COLO829 (cell line): ENCODE measurements at regions not wholly inside any gene's neighbourhood (a gene's known extent, or its start where the extent isn't known, plus 50 kb on each side); places are given as distances from the start of the nearest gene placed in this dataset.

Experiments used
- DNase-seq: peaks from one replicate; pipeline ENCODE4 v3.0.0; 2012; ENCODE audit warnings: low spot score

GRCh38 chr22:27123880-27124279 is 466.5 kb downstream of the MIAT start:
- DNase-seq = no peak

- no peak for DNase-seq
Measured at GRCh38 chr22:27124351-27124966, 467.1 kb downstream of the MIAT start.

GRCh38 chr22:27125539-27125938 is 468.2 kb downstream of the MIAT start:
- no peak for DNase-seq

DNA sequence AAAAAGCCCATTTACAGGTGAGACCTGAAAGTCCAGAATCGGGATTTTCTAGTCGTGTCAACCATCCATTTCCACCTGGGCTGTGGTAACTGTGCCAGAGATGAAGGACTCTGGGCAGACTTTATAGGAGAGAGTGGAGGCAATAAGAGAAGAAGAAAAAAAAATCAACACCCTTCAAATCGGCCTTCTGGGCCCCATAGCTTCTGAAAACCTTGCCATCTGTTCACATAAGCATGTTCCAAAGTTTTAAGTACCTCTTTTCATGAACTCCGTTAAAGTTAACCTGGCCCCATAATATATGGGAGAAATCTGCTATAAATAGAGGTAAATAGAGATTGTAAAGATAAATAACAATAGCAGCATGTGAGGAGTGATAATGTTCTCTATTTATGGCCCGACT is 470.5 kb downstream of the MIAT start:
- no peak for DNase-seq

DNA sequence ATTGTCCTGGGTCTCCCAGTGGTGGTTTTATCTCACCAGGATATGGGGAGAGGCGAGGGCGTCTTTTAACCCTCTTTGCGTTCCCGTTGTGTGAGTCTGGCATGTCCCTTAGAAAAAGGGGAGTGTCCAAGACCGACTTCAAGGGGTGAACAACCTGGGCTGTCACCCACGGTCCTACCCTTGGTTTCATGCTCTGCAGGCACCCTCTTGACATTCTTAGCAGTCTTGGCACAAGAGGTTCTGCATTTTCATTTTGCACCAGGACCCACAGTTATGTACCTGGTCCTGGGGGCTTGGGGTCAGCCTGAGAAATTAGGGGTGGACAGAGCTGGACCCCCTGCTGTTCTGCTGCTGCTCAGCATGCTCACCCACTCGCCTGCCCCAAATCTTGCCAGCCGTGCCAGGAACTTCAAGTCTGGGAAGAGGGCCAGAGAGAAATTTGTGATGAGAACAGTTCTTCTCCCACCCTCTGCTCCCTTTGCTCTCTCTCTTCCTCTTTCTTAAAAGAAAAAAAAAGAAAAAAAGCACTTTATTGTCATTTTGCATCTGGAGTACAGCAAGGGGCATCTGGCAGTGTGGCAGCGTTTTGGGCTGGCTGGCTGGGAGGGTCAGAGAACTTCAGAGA is 471.2 kb downstream of the MIAT start:
- no peak for DNase-seq

DNA sequence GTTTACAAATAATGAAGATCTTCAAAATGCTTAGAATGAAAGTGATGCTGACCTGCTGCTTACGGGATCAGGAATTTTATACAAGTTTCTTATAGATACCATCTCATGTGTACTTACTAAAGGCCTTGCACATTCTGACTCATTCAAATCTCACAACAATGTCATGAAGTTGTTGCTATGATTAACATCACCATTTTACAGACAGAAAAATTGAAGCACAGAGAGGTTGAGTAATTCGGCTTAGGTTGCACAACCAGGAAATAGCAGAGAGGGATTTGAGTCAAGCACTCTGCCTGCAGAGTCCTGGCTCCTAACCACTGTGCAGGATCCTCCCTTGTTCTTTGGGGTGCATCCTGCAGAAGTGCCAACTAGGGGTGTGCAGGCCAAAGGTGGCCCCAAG is 471.9 kb downstream of the MIAT start:
- DNase-seq = no peak

DNA sequence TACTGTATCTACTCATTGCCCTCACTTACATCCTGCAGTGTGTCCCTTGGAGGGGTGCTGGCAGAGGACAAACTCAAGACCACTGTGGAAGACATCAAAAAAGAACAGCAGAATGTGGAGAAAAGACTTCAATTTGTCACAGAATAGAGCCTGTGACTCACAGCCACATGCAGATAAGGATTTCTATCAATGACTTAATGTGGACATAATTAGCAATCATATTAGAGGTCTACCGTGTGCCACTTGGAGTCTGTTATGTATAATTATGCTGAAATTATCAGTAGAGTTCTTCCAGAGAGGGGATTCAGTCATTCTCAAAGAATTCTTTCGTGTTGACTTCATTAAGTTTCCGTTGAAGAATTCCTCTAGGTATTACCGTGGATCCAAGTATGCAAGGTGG is 473.5 kb downstream of the MIAT start:
- DNase-seq = no peak

GRCh38 chr22:27131346-27131745 is 474.0 kb downstream of the MIAT start:
- DNase-seq = no peak

DNA sequence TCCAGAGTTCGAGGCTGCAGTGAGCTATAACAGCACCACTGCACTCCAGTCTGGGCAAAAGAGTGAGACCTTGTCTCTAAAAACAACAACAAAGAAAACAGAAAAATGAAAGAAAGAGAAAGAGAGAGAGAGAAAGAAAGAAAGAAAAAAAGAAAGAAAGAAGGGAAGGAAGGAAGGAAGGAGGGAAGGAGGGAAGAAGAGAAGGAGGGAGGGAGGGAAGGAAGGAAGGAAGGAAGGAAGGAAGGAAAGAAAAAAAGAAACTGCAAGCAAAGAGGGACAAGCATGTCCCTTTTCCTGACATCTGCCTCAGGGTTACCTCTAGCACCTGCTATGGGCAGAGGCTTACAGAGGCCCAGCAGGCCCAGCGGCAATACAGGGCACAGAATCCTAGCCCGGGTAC is 475.0 kb downstream of the MIAT start:
- no peak for DNase-seq

DNA sequence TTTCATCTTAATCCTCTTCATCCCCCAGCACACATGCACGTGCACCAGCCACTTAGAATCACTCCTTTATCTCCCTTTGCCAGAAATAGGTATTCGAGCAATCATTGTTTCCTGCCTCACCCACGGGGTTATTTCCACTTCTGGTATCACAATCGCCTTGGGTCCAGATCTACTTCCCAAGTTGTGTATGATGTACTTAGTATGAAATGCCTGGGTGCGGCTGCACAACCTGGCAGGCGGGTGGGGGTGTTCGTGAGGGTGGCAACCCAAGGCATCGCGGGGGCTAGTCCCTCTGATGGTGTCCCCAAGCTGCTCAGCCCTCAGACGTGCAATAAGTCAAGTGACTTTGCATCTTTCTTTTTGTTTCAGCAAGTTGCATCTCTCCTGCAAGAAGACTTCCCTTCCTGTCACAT is 475.6 kb downstream of the MIAT start:
- DNase-seq = no peak

- DNase-seq = no peak
Measured at GRCh38 chr22:27133681-27134314, 476.4 kb downstream of the MIAT start.

- no peak for DNase-seq
Measured at GRCh38 chr22:27134315-27134701, 476.9 kb downstream of the MIAT start.

DNA sequence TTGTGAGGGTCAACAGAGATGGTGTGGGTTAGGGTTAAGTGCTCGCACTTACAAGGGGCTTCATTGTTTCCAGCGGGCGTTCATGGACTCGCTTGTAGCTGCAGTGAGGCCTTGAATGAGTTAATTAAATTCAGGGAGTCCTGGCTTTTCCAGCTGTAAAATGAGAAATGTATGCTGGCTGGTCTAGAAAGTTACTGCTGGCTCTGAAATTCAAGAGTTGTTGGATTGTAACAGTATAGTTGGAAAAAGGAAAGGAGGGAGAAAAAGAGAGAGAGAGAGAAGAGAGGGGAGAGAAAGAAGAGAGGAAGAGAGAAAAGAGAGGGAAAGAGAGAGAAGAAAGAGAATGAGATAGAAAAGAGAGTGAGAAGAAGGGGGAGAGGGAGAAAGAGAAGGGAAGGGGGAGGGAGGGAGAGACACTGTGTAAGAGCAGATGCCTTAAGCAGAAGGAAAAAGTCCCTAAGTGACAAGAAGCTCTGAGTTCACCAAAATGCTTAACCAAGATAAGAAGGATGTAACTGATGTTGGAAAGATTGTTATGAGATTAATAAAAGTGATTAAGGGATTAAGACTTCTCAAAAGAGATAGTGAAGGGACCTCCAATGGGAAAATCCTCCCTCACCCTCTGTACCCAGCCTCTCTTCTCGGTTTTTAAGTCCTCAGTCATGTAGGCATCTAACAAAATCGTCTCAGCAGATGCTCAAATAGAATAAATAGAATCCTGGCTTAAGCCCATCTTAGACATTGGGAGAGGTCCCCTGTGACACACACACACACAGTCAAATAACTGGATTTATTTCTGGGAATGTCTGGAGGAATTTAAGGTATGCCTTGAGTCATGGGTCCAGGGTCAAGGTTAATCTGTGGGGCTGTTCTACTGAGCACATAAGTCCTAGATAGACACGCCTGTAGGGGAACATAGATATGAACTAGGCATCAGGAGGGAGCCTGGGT is 477.9 kb downstream of the MIAT start:
- DNase-seq = no peak

DNA sequence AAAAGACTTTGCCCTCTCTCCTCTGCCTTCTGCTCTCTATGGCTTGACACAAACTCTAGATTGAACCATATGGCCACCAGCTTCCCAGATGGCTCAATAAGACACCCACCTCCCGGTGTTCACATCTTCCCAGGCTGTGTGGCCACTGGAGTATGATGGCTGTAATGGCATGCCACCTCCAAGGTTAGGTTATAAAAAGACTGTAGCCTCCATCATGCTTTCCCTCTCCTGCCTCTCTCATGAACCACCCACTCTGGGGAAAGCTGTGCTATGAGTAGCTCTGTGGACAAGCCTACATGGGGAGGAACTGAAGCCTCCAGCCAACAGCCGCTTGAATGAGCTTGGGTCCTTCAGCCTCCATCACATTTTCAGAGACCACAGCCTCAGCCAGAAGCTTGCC is 479.2 kb downstream of the MIAT start:
- DNase-seq = no peak

DNA sequence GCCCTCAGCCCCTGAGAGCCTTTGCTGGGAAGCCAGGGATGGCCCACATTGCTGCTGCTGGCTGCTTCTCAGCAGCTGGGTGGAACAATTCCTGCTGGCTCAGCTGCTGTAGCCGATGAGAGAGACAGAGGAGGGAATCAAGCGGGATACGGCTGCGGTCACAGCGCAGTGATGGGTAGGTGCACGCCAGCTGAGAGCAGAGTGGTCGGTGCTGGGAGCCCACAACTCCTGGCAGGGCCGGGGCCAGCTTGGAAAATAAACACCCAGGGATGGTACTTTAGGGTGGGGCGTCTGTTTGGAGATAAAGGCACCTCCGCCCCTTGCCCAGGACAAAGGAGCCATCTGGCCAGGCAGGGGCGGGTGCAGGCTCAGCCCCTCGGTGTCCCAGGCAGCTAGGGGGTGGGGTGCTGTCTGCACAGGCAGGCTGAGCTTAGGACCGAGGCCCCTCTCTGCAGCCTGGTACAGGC is 480.5 kb downstream of the MIAT start:
- no peak for DNase-seq

GRCh38 chr22:27138471-27138870 is 481.1 kb downstream of the MIAT start:
- DNase-seq = no peak

- DNase-seq = no peak
Measured at GRCh38 chr22:27139935-27140511, 482.6 kb downstream of the MIAT start.

GRCh38 chr22:27142286-27142685 is 484.9 kb downstream of the MIAT start:
- DNase-seq = no peak

DNA sequence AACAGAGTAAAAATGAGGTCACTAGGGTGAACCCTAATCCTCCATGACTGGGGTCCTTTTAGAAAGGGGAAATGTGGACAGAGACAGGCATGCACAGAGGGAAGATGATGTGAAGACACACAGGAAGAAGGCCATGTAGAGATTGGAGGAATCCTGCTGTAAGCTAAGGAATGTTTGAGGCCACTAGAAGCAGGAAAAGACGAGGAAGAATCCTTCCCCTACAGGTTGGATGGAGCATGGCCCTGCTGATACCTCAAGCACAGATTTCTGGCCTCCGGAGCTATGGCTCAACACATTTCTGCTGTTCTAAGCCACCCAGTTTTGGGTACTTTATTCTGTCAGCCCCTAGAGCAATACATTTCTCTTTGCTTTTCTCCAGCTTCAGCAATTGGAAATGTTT is 486.9 kb downstream of the MIAT start:
- DNase-seq = no peak

DNA sequence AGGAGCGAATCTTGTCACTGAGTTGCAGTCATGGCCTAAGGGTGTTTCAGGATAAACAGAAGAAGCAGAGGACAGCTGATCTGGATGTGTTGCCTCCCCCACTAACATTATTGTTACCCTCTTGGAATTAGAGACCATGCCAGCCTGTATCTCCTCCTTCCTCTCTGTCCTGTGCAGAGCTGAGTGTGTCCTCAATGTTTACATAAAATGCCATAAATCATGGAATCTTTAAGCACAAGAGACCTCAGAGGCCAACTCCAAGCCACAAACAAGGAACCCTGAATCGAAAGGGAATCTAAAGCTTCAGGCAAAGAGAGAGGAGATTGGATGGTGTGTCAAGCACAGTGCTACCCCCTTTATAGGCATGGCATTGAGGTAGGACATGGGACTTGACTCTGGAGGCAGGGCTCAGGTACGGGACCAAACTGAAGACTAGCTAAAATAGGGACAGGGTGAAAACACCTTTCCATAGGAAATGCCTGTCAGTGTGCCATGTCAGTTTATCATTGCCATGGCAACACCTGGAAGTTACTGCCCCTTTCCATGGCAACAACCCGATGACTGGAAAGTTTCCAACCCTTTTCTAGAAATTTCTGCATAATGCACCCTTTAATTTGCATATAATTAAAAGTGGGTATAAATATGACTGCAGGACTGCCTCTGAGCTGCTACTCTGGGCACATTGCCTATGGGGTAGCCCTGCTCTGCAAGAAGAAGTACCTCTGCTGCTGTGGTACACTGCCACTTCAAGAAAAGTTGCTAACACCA is 489.7 kb downstream of the MIAT start:
- DNase-seq = no peak

- DNase-seq = no peak
Measured at GRCh38 chr22:27148055-27148454, 490.7 kb downstream of the MIAT start.
